ENCODE measurements at regions not wholly inside any gene's neighbourhood (a gene's known extent, or its start where the extent isn't known, plus 50 kb on each side); places are given as distances from the start of the nearest gene placed in this dataset.

DNA sequence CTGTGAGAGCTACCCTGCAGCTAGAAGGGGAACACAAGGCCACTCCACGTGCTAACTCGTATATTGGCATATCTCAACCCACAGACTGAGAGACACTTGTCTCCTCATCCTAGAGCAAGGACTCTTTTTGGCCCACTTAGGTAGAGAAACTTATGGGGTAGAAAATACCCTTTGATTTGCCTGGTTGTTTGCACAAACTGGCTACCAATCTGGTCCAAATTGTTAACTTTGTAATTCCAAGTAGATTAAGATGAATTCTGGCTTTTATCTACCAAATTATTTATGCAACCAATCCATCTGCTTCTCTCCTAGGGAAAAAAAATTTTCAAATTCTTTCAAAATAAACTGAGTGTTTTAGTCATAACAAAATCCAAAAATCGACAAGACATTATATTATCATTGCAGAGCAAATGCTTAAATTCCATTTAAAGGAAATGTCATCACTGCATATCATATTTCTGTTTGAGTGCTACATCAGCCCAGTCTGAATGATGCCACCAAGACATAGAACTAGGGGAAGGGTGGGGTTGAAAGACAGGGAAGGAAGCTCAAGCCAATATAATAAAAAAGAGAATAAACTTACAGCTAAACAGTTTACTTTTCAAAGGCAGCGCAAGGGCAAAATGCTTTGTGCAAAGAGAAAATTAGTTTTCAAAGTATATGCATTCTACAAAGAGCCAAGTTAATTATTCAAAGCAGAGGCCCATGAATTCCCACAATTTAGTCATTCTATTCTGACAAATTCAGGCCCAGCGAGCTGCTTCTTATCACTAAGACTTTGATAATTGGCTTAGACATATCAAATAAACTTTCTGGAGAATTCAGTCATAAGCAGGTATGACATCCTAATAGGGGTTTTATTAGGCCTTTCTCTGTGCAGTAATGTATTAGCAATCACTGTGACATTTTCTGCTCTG is 198.0 kb downstream of the CAAP1 start:
- TF ChIP-seq, protein P1, sequence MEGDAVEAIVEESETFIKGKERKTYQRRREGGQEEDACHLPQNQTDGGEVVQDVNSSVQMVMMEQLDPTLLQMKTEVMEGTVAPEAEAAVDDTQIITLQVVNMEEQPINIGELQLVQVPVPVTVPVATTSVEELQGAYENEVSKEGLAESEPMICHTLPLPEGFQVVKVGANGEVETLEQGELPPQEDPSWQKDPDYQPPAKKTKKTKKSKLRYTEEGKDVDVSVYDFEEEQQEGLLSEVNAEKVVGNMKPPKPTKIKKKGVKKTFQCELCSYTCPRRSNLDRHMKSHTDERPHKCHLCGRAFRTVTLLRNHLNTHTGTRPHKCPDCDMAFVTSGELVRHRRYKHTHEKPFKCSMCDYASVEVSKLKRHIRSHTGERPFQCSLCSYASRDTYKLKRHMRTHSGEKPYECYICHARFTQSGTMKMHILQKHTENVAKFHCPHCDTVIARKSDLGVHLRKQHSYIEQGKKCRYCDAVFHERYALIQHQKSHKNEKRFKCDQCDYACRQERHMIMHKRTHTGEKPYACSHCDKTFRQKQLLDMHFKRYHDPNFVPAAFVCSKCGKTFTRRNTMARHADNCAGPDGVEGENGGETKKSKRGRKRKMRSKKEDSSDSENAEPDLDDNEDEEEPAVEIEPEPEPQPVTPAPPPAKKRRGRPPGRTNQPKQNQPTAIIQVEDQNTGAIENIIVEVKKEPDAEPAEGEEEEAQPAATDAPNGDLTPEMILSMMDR (IDR thresholded peaks at IDR 0.05) = no peak
- ATAC-seq (no peak), DNase-seq (no peak)
- intact Hi-C loops (cut with DNase I) = no loop called here
- H3K27me3 ChIP-seq (ENCODE audit: insufficient read depth in 3 of 3, low read length in 2 of 3) = no peaks in the 10 kb centered on the region
- no peaks in the 10 kb centered on the region for H3K9me3 ChIP-seq
- no peaks in the 10 kb centered on the region for H3K36me3 ChIP-seq (ENCODE audit: insufficient read depth in 1 of 2, low read depth in 1 of 2)
- H3K4me1 ChIP-seq = no peaks in the 10 kb centered on the region
- no peak overlapping the region for H3K27ac ChIP-seq
- WGBS, 3 donors = 70 to 77% (median 75%) methylated on average over 5 of the region's 5 CpGs
- H3K4me3 ChIP-seq = no peak overlapping the region

DNA sequence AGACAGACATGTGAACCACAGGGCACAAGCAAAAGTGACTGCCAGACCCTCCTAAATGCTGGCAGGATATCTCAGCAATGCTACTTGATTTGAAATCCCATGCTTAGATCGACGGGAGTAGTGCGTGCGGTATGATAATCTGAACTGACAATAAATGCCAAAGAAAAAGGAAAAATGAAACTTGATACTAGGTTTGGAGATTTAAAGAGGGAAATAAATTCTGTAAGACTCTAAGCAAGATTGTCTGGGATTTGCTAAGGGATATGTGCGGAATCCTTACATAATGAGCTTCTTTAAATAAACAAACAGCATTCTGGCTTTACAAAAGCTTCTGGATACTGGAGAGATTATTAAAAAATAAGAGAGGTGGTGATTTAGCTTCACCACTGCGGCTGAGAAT is 203.6 kb downstream of the CAAP1 start:
- TF ChIP-seq, protein P1 (IDR thresholded peaks at IDR 0.05) = no peak
- Histone ChIP-seq H3K27me3 (ENCODE audit: insufficient read depth in 3 of 3, low read length in 2 of 3) (no peaks in the 10 kb centered on the region), H3K27ac (no peak overlapping the region), H3K36me3 (ENCODE audit: insufficient read depth in 1 of 2, low read depth in 1 of 2) (no peaks in the 10 kb centered on the region), H3K4me3 (no peak overlapping the region), H3K4me1 (no peaks in the 10 kb centered on the region), H3K9me3 (no peaks in the 10 kb centered on the region)
- intact Hi-C loops (cut with DNase I) = no loop called here
- WGBS, 3 donors = 36 to 45% (median 43%) methylated on average over 6 of the region's 6 CpGs
- no peak for ATAC-seq
- DNase-seq = no peak

DNA sequence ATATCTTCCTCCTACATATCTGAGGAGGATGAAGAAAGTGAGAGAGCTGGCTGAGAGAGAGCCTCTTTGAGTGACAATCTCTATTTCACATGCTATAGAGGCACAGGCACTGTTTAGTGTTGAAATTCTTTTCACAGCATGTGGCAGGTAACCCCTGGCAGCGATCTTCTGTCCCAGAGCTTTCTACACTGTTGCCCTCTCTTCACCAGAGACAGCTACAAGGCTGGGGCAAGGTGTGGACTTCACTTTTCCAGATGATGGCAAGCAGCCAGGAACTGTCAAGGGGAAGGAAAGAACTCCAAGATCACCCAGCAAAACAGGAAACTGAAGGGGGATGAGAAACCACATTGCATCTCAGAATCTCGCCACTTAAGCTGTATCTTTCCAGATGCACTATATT is 205.2 kb downstream of the CAAP1 start:
- H3K9me3 ChIP-seq = no peaks in the 10 kb centered on the region
- no peaks in the 10 kb centered on the region for H3K36me3 ChIP-seq (ENCODE audit: insufficient read depth in 1 of 2, low read depth in 1 of 2)
- DNase-seq (no peak), ATAC-seq (no peak)
- no peaks in the 10 kb centered on the region for H3K4me1 ChIP-seq
- intact Hi-C loops (cut with DNase I) = no loop called here
- no peak overlapping the region for H3K4me3 ChIP-seq
- WGBS, 3 donors = 31 to 49% (median 49%) methylated on average over 2 of the region's 2 CpGs
- no peaks in the 10 kb centered on the region for H3K27me3 ChIP-seq (ENCODE audit: insufficient read depth in 3 of 3, low read length in 2 of 3)
- no peak overlapping the region for H3K27ac ChIP-seq
- TF ChIP-seq, protein P1 (IDR thresholded peaks at IDR 0.05) = no peak

DNA sequence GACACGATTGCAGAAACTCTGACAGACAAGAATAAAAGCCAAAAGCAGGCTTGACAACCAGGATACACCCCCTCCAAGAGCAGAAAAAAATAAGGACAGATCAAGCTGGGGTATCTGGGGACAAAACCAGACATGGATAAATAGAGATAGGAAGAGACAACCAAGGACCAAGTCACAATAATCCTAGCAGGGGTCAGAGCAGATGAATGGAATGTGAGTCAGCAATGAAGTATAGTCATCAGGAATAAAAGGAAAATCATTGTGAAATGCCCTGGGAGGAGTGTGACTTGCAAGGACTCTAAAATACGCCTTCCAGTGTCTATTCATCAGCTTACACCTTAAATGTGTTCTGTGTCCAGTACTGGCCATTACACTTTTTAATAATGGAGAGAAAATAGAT is 206.8 kb downstream of the CAAP1 start:
- TF ChIP-seq, protein P1 (IDR thresholded peaks at IDR 0.05) = no peak
- no peaks in the 10 kb centered on the region for H3K27me3 ChIP-seq (ENCODE audit: insufficient read depth in 3 of 3, low read length in 2 of 3)
- intact Hi-C loops (cut with DNase I) = no loop called here
- 75 to 78% (median 78%) methylated on average over 2 of the region's 2 CpGs for WGBS, 3 donors
- ATAC-seq (no peak), DNase-seq (no peak)
- no peaks in the 10 kb centered on the region for H3K36me3 ChIP-seq (ENCODE audit: insufficient read depth in 1 of 2, low read depth in 1 of 2)
- no peaks in the 10 kb centered on the region for H3K4me1 ChIP-seq
- H3K9me3 ChIP-seq = no peaks in the 10 kb centered on the region
- no peak overlapping the region for H3K4me3 ChIP-seq
- H3K27ac ChIP-seq = no peak overlapping the region

Data from psoas muscle (tissue), 7 donors.